ENCODE measurements at regions not wholly inside any gene's neighbourhood (a gene's known extent, or its start where the extent isn't known, plus 50 kb on each side); places are given as distances from the start of the nearest gene placed in this dataset.

GRCh38 chr6:140554421-140554820 is 1180.0 kb upstream of the CITED2 start:
- no peak for DNase-seq
- no peak overlapping the region for H2AFZ ChIP-seq (ENCODE audit: low read depth, low read length)
- peaks cover 3% of the 10 kb centered on the region for H3K4me1 ChIP-seq (ENCODE audit: control insufficient read depth, insufficient read depth, low read depth, low read length)
- H3K4me2 ChIP-seq (ENCODE audit: low read length, poor library complexity, severe bottlenecking) = no peak overlapping the region
- H2BK15ac ChIP-seq (ENCODE audit: low read depth, poor library complexity, severe bottlenecking) = no peak overlapping the region
- no peak overlapping the region for H3K27ac ChIP-seq (ENCODE audit: low read length, poor library complexity, severe bottlenecking)
- H3K9ac ChIP-seq (ENCODE audit: low read length) = no peak overlapping the region
- no peak overlapping the region for H3K18ac ChIP-seq (ENCODE audit: low read depth in 1 of 2, low read length in 2 of 2)
- no peaks in the 10 kb centered on the region for H3K27me3 ChIP-seq (ENCODE audit: control insufficient read depth in 1 of 2, insufficient read depth in 1 of 2, low read length in 2 of 2)
- no peak overlapping the region for H3K14ac ChIP-seq (ENCODE audit: low read length in 2 of 2)
- no peaks in the 10 kb centered on the region for H3K36me3 ChIP-seq (ENCODE audit: control insufficient read depth in 1 of 2, insufficient read depth in 2 of 2, low read depth in 1 of 2, low read length in 2 of 2)
- H2BK120ac ChIP-seq (ENCODE audit: low read depth, low read length) = no peak overlapping the region
- H3K23ac ChIP-seq (ENCODE audit: low read length in 2 of 2) = no peak overlapping the region
- 100% methylated on average over 2 of the region's 2 CpGs for WGBS
- H2BK12ac ChIP-seq (ENCODE audit: low read length in 2 of 2) = no peak overlapping the region
- peak overlapping the region; percentile 14 for H2BK5ac ChIP-seq (ENCODE audit: low read depth, low read length, poor library complexity, severe bottlenecking)
- no peak overlapping the region for H4K8ac ChIP-seq (ENCODE audit: low read length)
- H3K4ac ChIP-seq (ENCODE audit: low read depth in 1 of 2, low read length in 2 of 2) = no peak overlapping the region
- no peak overlapping the region for H3K4me3 ChIP-seq (ENCODE audit: insufficient read depth in 1 of 2, low read depth in 1 of 2, low read length in 2 of 2)
- no peak overlapping the region for H4K91ac ChIP-seq (ENCODE audit: low read length)
- peaks cover 7% of the 10 kb centered on the region for H3K9me3 ChIP-seq (ENCODE audit: control insufficient read depth, low read length)
- no peaks in the 10 kb centered on the region for H3K79me1 ChIP-seq (replicated peaks; ENCODE audit: low read length, poor library complexity, severe bottlenecking)
- H2AK5ac ChIP-seq (ENCODE audit: low read length, severe bottlenecking) = no peak overlapping the region

DNA sequence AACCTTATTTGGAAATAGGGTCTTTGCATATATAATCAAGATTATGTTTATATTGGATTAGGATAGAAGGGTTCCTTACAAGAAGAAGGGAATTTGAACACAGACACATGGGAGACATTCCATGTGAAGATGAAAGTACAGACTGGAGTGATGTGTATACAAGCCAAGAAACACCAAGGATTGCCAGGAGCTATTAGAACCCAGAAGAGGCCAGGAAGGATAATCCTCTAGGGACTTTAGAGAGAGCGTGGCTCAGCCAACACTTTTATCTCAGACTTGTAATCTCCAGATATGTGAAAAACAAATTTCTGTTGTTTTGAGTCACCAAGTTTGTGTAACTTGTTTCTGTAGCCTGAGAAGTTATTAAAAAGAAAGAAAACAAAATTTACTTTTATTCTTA is 1173.9 kb upstream of the CITED2 start:
- Histone ChIP-seq H2BK15ac (ENCODE audit: low read depth, poor library complexity, severe bottlenecking) (no peak overlapping the region), H3K9ac (ENCODE audit: low read length) (no peak overlapping the region), H3K27ac (ENCODE audit: low read length, poor library complexity, severe bottlenecking) (no peak overlapping the region), H3K23ac (ENCODE audit: low read length in 2 of 2) (no peak overlapping the region), H4K8ac (ENCODE audit: low read length) (no peak overlapping the region), H3K9me3 (ENCODE audit: control insufficient read depth, low read length) (peaks cover 7% of the 10 kb centered on the region), H3K4ac (ENCODE audit: low read depth in 1 of 2, low read length in 2 of 2) (no peak overlapping the region), H2AK5ac (ENCODE audit: low read length, severe bottlenecking) (no peak overlapping the region), H3K4me3 (ENCODE audit: insufficient read depth in 1 of 2, low read depth in 1 of 2, low read length in 2 of 2) (no peak overlapping the region), H3K36me3 (ENCODE audit: control insufficient read depth in 1 of 2, insufficient read depth in 2 of 2, low read depth in 1 of 2, low read length in 2 of 2) (no peaks in the 10 kb centered on the region), H2BK12ac (ENCODE audit: low read length in 2 of 2) (no peak overlapping the region), H3K18ac (ENCODE audit: low read depth in 1 of 2, low read length in 2 of 2) (no peak overlapping the region), H4K91ac (ENCODE audit: low read length) (no peak overlapping the region), H3K4me1 (ENCODE audit: control insufficient read depth, insufficient read depth, low read depth, low read length) (peaks cover 3% of the 10 kb centered on the region), H3K27me3 (ENCODE audit: control insufficient read depth in 1 of 2, insufficient read depth in 1 of 2, low read length in 2 of 2) (no peaks in the 10 kb centered on the region), H3K79me1 (replicated peaks; ENCODE audit: low read length, poor library complexity, severe bottlenecking) (no peaks in the 10 kb centered on the region), H3K14ac (ENCODE audit: low read length in 2 of 2) (no peak overlapping the region), H2BK120ac (ENCODE audit: low read depth, low read length) (no peak overlapping the region), H2AFZ (ENCODE audit: low read depth, low read length) (no peak overlapping the region), H2BK5ac (ENCODE audit: low read depth, low read length, poor library complexity, severe bottlenecking) (no peak overlapping the region), H3K4me2 (ENCODE audit: low read length, poor library complexity, severe bottlenecking) (no peak overlapping the region)
- no CpG with 5 or more reads among the region's 1 CpG for WGBS
- DNase-seq = no peak

GRCh38 chr6:140546640-140547039 is 1172.2 kb upstream of the CITED2 start:
- Histone ChIP-seq H3K36me3 (ENCODE audit: control insufficient read depth in 1 of 2, insufficient read depth in 2 of 2, low read depth in 1 of 2, low read length in 2 of 2) (no peaks in the 10 kb centered on the region), H3K23ac (ENCODE audit: low read length in 2 of 2) (no peak overlapping the region), H3K4me2 (ENCODE audit: low read length, poor library complexity, severe bottlenecking) (no peak overlapping the region), H4K91ac (ENCODE audit: low read length) (no peak overlapping the region), H3K18ac (ENCODE audit: low read depth in 1 of 2, low read length in 2 of 2) (no peak overlapping the region), H3K4me1 (ENCODE audit: control insufficient read depth, insufficient read depth, low read depth, low read length) (peaks cover 3% of the 10 kb centered on the region), H2BK120ac (ENCODE audit: low read depth, low read length) (no peak overlapping the region), H4K8ac (ENCODE audit: low read length) (no peak overlapping the region), H2BK5ac (ENCODE audit: low read depth, low read length, poor library complexity, severe bottlenecking) (no peak overlapping the region), H3K9me3 (ENCODE audit: control insufficient read depth, low read length) (peaks cover 7% of the 10 kb centered on the region), H3K14ac (ENCODE audit: low read length in 2 of 2) (no peak overlapping the region), H3K9ac (ENCODE audit: low read length) (no peak overlapping the region), H2BK15ac (ENCODE audit: low read depth, poor library complexity, severe bottlenecking) (no peak overlapping the region), H2AK5ac (ENCODE audit: low read length, severe bottlenecking) (no peak overlapping the region), H3K4ac (ENCODE audit: low read depth in 1 of 2, low read length in 2 of 2) (no peak overlapping the region), H3K27ac (ENCODE audit: low read length, poor library complexity, severe bottlenecking) (no peak overlapping the region), H3K27me3 (ENCODE audit: control insufficient read depth in 1 of 2, insufficient read depth in 1 of 2, low read length in 2 of 2) (no peaks in the 10 kb centered on the region), H2BK12ac (ENCODE audit: low read length in 2 of 2) (no peak overlapping the region), H3K79me1 (replicated peaks; ENCODE audit: low read length, poor library complexity, severe bottlenecking) (no peaks in the 10 kb centered on the region), H3K4me3 (ENCODE audit: insufficient read depth in 1 of 2, low read depth in 1 of 2, low read length in 2 of 2) (no peak overlapping the region), H2AFZ (ENCODE audit: low read depth, low read length) (no peak overlapping the region)
- WGBS = 6% methylated on average over 2 of the region's 3 CpGs
- DNase-seq = peak; percentile 51

GRCh38 chr6:140544431-140544830 is 1170.0 kb upstream of the CITED2 start:
- 96% methylated on average over 2 of the region's 3 CpGs for WGBS
- Histone ChIP-seq H3K79me1 (replicated peaks; ENCODE audit: low read length, poor library complexity, severe bottlenecking) (no peaks in the 10 kb centered on the region), H3K14ac (ENCODE audit: low read length in 2 of 2) (no peak overlapping the region), H3K4me1 (ENCODE audit: control insufficient read depth, insufficient read depth, low read depth, low read length) (peaks cover 5% of the 10 kb centered on the region), H2BK15ac (ENCODE audit: low read depth, poor library complexity, severe bottlenecking) (no peak overlapping the region), H2BK120ac (ENCODE audit: low read depth, low read length) (no peak overlapping the region), H3K27me3 (ENCODE audit: control insufficient read depth in 1 of 2, insufficient read depth in 1 of 2, low read length in 2 of 2) (no peaks in the 10 kb centered on the region), H4K91ac (ENCODE audit: low read length) (no peak overlapping the region), H2AK5ac (ENCODE audit: low read length, severe bottlenecking) (no peak overlapping the region), H3K18ac (ENCODE audit: low read depth in 1 of 2, low read length in 2 of 2) (no peak overlapping the region), H3K9ac (ENCODE audit: low read length) (no peak overlapping the region), H3K23ac (ENCODE audit: low read length in 2 of 2) (no peak overlapping the region), H3K27ac (ENCODE audit: low read length, poor library complexity, severe bottlenecking) (no peak overlapping the region), H4K8ac (ENCODE audit: low read length) (no peak overlapping the region), H3K9me3 (ENCODE audit: control insufficient read depth, low read length) (no peaks in the 10 kb centered on the region), H3K4me3 (ENCODE audit: insufficient read depth in 1 of 2, low read depth in 1 of 2, low read length in 2 of 2) (no peak overlapping the region), H3K4ac (ENCODE audit: low read depth in 1 of 2, low read length in 2 of 2) (no peak overlapping the region), H2BK5ac (ENCODE audit: low read depth, low read length, poor library complexity, severe bottlenecking) (no peak overlapping the region), H2AFZ (ENCODE audit: low read depth, low read length) (no peak overlapping the region), H3K36me3 (ENCODE audit: control insufficient read depth in 1 of 2, insufficient read depth in 2 of 2, low read depth in 1 of 2, low read length in 2 of 2) (no peaks in the 10 kb centered on the region), H3K4me2 (ENCODE audit: low read length, poor library complexity, severe bottlenecking) (no peak overlapping the region), H2BK12ac (ENCODE audit: low read length in 2 of 2) (no peak overlapping the region)
- DNase-seq = no peak
